Motor neuron (in vitro differentiated cells): ENCODE measurements at regions not wholly inside any gene's neighbourhood (a gene's known extent, or its start where the extent isn't known, plus 50 kb on each side); places are given as distances from the start of the nearest gene placed in this dataset.

Experiments
- ATAC-seq, 8 experiments: fragments of 200-7000 bp; cut with Tn5 transposase; replicated peaks in 6 of 8; 2 replicates each; pipeline ENCODE4 v1.8.0; 2021; ENCODE audit warnings: mild to moderate bottlenecking in 8 of 8, moderate library complexity in 8 of 8
- H3K27ac ChIP-seq, 2 donors: fragments of 250-450 bp; sonication (Bioruptor Pico); 2 replicates each; pipeline ENCODE4 v1.9.0; 2021; ENCODE audit warnings: antibody characterized with exemption in 2 of 2, mild to moderate bottlenecking in 2 of 2, moderate library complexity in 1 of 2
- H3K4me1 ChIP-seq, 2 donors: fragments of 250-450 bp; sonication (Bioruptor Pico); replicated peaks in 1 of 2; 2 replicates each; pipeline ENCODE4 v1.6.1; 2021; ENCODE audit warnings: antibody characterized with exemption in 2 of 2, mild to moderate bottlenecking in 2 of 2, moderate library complexity in 1 of 2
- H3K4me3 ChIP-seq, 5 donors: fragments of 250-450 bp; sonication (Bioruptor Pico); 2 replicates each; pipeline ENCODE4 v1.9.0; 2021; ENCODE audit warnings: antibody characterized with exemption in 5 of 5, mild to moderate bottlenecking in 5 of 5, moderate library complexity in 4 of 5
- WGBS, 10 experiments: fragments of 450-650 bp; shearing (Covaris generic); methylation state at CpG; one replicate each; pipeline ENCODE4 v1.0.0; 2022; 5-methylcytosine and 5-hydroxymethylcytosine counted together
- in situ Hi-C, 9 experiments: fragments of 400-800 bp; cut with MboI; loops; one replicate each; pipeline ENCODE4 v1.15.0; 2021; ENCODE audit warnings: low sequenced_read_pairs in 9 of 9, low pct_unique_long_range_greater_than_20kb in 2 of 9; ENCODE audit not compliant: unreplicated experiment in 9 of 9

DNA sequence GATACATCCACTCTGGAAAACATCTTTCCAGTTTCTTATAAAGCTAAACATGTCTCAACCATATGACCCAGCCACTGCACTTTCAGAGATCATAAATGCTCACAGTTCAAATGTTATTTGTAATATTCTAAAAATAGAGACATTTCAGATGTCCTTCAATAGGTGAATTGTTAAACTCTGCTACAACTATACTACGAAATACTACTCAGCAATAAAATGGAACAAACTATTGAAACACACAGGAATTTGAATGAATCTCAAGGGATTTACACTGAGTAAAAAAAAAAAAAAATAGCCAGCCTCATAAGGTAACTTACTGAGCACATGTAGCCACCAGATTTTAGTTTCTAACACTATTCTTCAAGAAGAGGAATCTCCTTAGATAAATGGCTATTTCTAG, 253.9 kb downstream of the PCDH18 start:
- no peak for ATAC-seq
- in situ Hi-C loops, result no loop called here
- Histone ChIP-seq H3K4me1 (no peaks in the 10 kb centered on the region), H3K27ac (no peak overlapping the region), H3K4me3 (no peak overlapping the region)
- WGBS, 10 experiments, result 88 to 100% (median 100%) methylated on average over 1 of the region's 1 CpG; no CpG with 5 or more reads in 5 of the 10 experiments

- Histone ChIP-seq H3K4me1 (no peaks in the 10 kb centered on the region), H3K4me3 (no peak overlapping the region), H3K27ac (no peak overlapping the region)
- 77 to 100% (median 100%) methylated on average over 1 of the region's 1 CpG; no CpG with 5 or more reads in 1 of the 10 experiments for WGBS, 10 experiments
- in situ Hi-C loops, result no loop called here
- ATAC-seq, result no peak
Observed at GRCh38 chr4:137274404-137274803, 257.9 kb downstream of the PCDH18 start.

GRCh38 chr4:137267024-137267423, 265.3 kb downstream of the PCDH18 start:
- Histone ChIP-seq H3K4me3 (no peak overlapping the region), H3K4me1 (no peaks in the 10 kb centered on the region), H3K27ac (no peak overlapping the region)
- ATAC-seq, result peak in 3 of 8 experiments; percentile 61 to 100 (median 99)
- WGBS, 10 experiments, result 14 to 100% (median 86%) methylated on average over 1 to 2 of the region's 2 CpGs; no CpG with 5 or more reads in 3 of the 10 experiments
- in situ Hi-C loops, result no loop called here

GRCh38 chr4:137266511-137266910, 265.8 kb downstream of the PCDH18 start:
- ATAC-seq, result peak in 1 of 8 experiments; percentile 15
- 17 to 100% (median 83%) methylated on average over 2 to 3 of the region's 3 CpGs; no CpG with 5 or more reads in 5 of the 10 experiments for WGBS, 10 experiments
- H3K4me1 ChIP-seq, result no peaks in the 10 kb centered on the region
- H3K4me3 ChIP-seq, result no peak overlapping the region
- H3K27ac ChIP-seq, result no peak overlapping the region
- in situ Hi-C loops, result no loop called here

DNA sequence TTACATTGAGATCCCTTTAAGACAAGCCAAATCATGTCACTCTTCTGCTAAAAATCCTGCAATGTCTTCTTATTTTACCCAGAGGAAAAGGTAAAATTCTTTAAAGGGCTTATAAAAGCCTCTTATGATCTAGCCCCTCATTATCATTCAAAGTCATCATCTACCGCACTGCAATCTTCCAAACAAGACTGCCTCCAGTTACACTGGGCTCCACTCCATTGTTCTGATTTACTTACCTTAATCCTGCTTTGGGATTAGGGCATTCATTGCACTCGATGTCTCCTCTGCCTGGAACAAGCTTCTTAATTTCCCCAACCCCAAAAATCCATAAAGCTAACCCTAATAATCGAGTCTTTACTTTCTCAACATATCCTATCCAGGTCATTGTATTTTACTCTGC, 269.1 kb downstream of the PCDH18 start:
- Histone ChIP-seq H3K27ac (no peak overlapping the region), H3K4me1 (no peaks in the 10 kb centered on the region), H3K4me3 (no peak overlapping the region)
- no peak for ATAC-seq
- 79 to 100% (median 87%) methylated on average over 1 to 3 of the region's 3 CpGs; no CpG with 5 or more reads in 1 of the 10 experiments for WGBS, 10 experiments
- in situ Hi-C loops, result no loop called here

- Histone ChIP-seq H3K4me1 (no peaks in the 10 kb centered on the region), H3K27ac (no peak overlapping the region), H3K4me3 (no peak overlapping the region)
- ATAC-seq, result peak in 2 of 8 experiments; percentile 76 to 98
- in situ Hi-C loops, result no loop called here
Observed at GRCh38 chr4:137253949-137254348, 278.3 kb downstream of the PCDH18 start.

DNA sequence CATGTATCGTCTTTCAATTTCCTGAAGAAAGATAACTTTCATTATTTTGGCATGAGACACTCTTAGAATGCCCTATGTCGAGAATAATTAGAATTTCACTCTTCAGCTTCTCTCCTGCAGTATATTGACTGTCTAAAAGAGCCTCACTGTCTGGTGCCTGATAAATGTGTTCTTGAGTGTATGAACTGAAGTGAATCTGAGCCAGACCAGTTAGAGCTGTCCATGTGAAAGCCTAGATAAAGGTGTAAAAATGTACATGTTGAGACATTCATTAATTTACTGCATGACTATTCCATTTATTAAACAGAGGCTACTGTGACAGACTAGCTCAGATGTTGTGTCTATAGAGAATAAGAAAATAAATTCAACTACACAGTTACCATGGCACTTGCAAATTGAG, 283.2 kb downstream of the PCDH18 start:
- peak in 5 of 8 experiments; percentile 93 to 99 (median 96) for ATAC-seq
- Histone ChIP-seq H3K4me3 (no peak overlapping the region), H3K4me1 (no peaks in the 10 kb centered on the region), H3K27ac (no peak overlapping the region)
- in situ Hi-C loops, result no loop called here
- WGBS, 10 experiments, result 24 to 88% (median 62%) methylated on average over 1 to 2 of the region's 2 CpGs

DNA sequence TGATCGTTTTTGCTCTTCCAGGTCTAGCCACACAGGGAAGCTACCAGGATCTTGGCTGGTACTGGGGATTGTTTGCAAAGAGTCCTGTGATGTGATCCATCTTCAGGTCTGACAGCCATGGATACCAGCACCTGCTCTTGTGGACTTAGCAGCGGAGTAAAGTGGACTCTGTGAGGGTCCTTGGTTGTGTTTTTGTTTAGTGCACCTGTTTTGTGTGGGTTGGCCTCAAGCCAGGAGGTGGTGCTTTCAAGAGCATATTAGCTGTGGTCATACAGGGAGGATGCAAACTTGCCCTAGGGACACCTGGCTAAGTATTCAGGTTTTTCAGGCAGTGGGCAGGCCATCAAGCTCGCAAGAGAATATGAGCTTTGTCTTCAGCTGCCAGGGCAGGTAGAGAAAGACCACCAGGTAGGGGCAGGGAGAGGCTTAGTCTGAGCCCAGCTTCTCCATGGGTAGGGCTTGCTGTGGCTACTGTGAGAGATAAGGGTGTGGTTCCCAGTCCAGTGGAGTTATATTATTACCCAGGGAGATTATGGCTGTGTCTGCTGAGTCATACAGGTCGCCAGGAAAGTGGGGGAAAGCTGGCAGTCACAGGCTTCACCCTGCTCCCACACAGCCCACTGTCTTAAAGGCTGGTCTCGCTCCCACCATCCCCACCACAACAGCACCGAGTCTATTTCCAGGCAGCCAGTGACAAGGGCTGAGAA, 293.7 kb downstream of the PCDH18 start:
- H3K27ac ChIP-seq, result no peak overlapping the region
- H3K4me1 ChIP-seq, result no peaks in the 10 kb centered on the region
- no peak overlapping the region for H3K4me3 ChIP-seq
- peak in 2 of 8 experiments; percentile 75 for ATAC-seq
- in situ Hi-C loops, result no loop called here
- 0 to 100% (median 66%) methylated on average over 1 to 4 of the region's 6 CpGs; no CpG with 5 or more reads in 2 of the 10 experiments for WGBS, 10 experiments

DNA sequence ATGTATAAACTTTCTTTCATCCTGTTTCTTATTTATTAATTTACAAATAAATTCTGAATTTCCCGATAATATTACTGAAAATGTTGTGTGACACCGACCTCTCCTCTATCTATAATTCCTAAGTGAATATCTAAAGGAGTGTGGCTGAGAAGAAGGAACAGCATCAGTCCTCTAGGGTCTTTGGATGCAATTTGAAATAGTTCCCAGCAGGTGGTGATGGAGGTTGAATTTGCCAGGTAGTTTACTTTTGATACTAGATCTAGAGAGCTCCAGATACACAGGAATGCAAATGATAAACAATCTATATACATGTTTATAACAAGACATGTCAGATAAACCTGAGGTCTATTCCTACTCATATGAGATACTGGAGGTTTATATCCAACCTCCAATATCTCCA, 305.4 kb downstream of the PCDH18 start:
- ATAC-seq, result peak in 2 of 8 experiments; percentile 27 to 56
- in situ Hi-C loops, result no loop called here
- 53 to 100% (median 77%) methylated on average over 2 of the region's 2 CpGs; no CpG with 5 or more reads in 2 of the 10 experiments for WGBS, 10 experiments
- H3K4me1 ChIP-seq, result no peaks in the 10 kb centered on the region
- no peak overlapping the region for H3K27ac ChIP-seq
- H3K4me3 ChIP-seq, result no peak overlapping the region

DNA sequence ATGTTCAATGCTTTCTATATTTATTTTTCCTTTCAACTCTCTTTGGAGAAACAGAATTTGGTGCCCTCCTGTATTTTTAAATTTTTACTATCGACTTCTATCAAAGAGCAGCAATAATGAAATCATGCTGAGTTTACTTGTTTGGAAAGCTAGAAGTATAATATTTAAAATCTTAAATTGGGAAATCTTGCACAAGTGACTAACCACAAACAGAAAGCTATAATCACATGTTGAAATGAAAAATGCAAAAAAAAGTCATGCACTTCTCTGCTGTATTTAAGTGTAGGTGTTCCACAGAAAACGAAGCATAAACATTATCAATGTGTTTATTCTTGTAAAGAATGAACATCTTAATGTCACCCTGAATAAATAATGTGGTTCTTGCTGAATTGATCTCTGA, 306.1 kb downstream of the PCDH18 start:
- in situ Hi-C loops, result no loop called here
- no peak overlapping the region for H3K27ac ChIP-seq
- no peaks in the 10 kb centered on the region for H3K4me1 ChIP-seq
- 7 to 100% (median 86%) methylated on average over 1 to 2 of the region's 2 CpGs for WGBS, 10 experiments
- ATAC-seq, result no peak
- no peak overlapping the region for H3K4me3 ChIP-seq

- H3K4me1 ChIP-seq, result no peaks in the 10 kb centered on the region
- in situ Hi-C loops, result no loop called here
- no peak overlapping the region for H3K4me3 ChIP-seq
- WGBS, 10 experiments, result 50 to 90% (median 73%) methylated on average over 2 to 4 of the region's 4 CpGs; no CpG with 5 or more reads in 2 of the 10 experiments
- peak in 3 of 8 experiments; percentile 32 to 65 (median 32) for ATAC-seq
- H3K27ac ChIP-seq, result no peak overlapping the region
Observed at GRCh38 chr4:137213372-137214173, 318.7 kb downstream of the PCDH18 start.

DNA sequence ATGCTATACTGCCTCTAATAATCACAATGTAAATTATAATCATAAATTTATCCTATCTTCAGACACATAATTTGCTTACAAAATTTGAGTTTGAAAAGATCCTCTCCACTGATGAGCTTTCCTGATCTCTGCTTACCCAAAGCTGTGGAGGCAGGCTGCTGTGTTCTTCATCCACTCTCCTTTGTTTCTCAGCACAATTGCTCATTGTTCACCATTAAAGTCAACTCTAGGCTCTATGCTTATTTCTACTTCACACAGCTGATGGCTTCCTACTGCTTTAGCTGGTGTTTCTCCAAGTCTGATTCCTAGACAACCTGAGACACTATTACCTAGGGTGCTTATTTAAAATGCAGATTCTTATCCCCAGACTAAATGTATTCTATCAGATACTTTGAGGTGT, 319.7 kb downstream of the PCDH18 start:
- Histone ChIP-seq H3K27ac (no peak overlapping the region), H3K4me3 (no peak overlapping the region), H3K4me1 (peaks cover 0 to 4% of the 10 kb centered on the region in 2 donors)
- peak in 2 of 8 experiments; percentile 17 to 33 for ATAC-seq
- in situ Hi-C loops, result no loop called here

GRCh38 chr4:137209240-137209639, 323.1 kb downstream of the PCDH18 start:
- 63 to 100% (median 87%) methylated on average over 1 to 2 of the region's 2 CpGs for WGBS, 10 experiments
- in situ Hi-C loops, result no loop called here
- ATAC-seq, result no peak

More at GRCh38 chr4:137209240-137209639, 323.1 kb downstream of the PCDH18 start:
- Histone ChIP-seq H3K4me1 (peaks cover 3 to 12% of the 10 kb centered on the region in 2 donors), H3K27ac (no peak overlapping the region), H3K4me3 (no peak overlapping the region)
